ENCODE measurements at regions not wholly inside any gene's neighbourhood (a gene's known extent, or its start where the extent isn't known, plus 50 kb on each side); places are given as distances from the start of the nearest gene placed in this dataset.
"Not testable (repeated sequence)": the region's sequence is repeated elsewhere in the genome, so short reads cannot be mapped to it uniquely, and the experiment has no call there.

- DNase-seq (no peak), ATAC-seq (ENCODE audit: low read depth in 2 of 2) (no peak)
- Mint-ChIP-seq H3K36me3 (peaks cover 11 to 14% of the 10 kb centered on the region in 2 donors), H3K4me3 (no peak overlapping the region), H3K9me3 (peaks cover 10 to 30% (median 20%) of the 10 kb centered on the region in 7 donors), H3K27ac (no peak overlapping the region), H3K4me1 (peaks cover 11 to 20% (median 15%) of the 10 kb centered on the region in 3 donors), H3K27me3 (no peaks in the 10 kb centered on the region)
These were observed 176.0 kb upstream of the NDUFV2 start for GRCh38 chr18:8926464-8926863.

- Mint-ChIP-seq H3K27me3 (no peaks in the 10 kb centered on the region), H3K9me3 (peaks cover 10 to 30% (median 20%) of the 10 kb centered on the region in 7 donors), H3K36me3 (peaks cover 11 to 14% of the 10 kb centered on the region in 2 donors), H3K27ac (no peak overlapping the region), H3K4me1 (peaks cover 5 to 20% (median 13%) of the 10 kb centered on the region in 3 donors), H3K4me3 (no peak overlapping the region)
- ATAC-seq (ENCODE audit: low read depth in 2 of 2) (no peak), DNase-seq (no peak)
These were observed 174.5 kb upstream of the NDUFV2 start for GRCh38 chr18:8928044-8928443.

DNA sequence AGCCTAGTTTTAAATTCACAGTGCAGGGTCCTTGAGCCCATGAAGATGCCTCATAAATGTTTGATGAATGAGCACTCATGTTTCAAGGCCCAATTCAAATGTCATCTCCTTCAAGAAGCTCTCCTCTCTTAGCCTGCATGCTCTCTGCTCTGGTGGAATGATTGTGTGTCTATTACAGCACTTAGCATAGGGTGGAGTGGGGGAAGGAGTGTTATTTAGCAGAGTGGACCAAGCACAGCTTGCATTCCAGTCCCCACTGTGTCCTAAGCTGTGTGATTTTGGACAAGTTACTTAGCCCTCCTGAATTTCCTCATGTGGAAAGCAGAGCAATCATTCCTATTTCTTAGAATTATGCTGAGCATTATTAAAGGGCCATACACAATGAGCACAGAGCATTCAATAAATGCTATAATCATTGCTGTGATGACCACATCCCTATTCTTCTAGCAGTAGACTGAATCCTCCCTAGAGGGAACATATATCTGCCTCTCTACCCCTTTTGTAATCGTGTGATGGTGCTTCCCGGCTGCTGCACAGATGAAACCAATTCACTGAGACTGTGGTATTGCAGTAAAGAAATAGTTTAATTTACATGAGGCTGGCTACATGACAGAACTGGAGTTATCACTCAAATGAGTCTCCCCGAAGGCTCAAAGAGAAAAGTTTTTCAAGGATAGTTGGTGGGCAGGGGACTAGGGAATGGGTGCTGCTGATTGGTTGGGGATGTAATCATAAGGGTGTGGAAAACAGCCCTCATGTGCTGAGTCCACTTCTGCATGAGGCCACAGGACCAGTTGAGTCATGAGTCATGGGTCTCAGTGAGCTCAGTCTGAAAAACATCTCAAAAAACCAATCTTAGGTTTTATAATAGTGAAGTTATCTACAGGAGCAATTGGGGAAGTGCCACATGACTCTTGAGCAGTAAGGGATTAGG is 173.4 kb upstream of the NDUFV2 start:
- ATAC-seq (ENCODE audit: low read depth in 2 of 2) (no peak), DNase-seq (no peak)
- no peak overlapping the region for H3K27ac Mint-ChIP-seq
- peaks cover 10 to 30% (median 20%) of the 10 kb centered on the region in 7 donors for H3K9me3 Mint-ChIP-seq
- peaks cover 8 to 25% (median 18%) of the 10 kb centered on the region in 3 donors for H3K4me1 Mint-ChIP-seq
- peak overlapping the region in 1 of 8 donors; percentile 63 for H3K4me3 Mint-ChIP-seq
- no peaks in the 10 kb centered on the region for H3K27me3 Mint-ChIP-seq
- H3K36me3 Mint-ChIP-seq = peaks cover 11 to 14% of the 10 kb centered on the region in 2 donors

DNA sequence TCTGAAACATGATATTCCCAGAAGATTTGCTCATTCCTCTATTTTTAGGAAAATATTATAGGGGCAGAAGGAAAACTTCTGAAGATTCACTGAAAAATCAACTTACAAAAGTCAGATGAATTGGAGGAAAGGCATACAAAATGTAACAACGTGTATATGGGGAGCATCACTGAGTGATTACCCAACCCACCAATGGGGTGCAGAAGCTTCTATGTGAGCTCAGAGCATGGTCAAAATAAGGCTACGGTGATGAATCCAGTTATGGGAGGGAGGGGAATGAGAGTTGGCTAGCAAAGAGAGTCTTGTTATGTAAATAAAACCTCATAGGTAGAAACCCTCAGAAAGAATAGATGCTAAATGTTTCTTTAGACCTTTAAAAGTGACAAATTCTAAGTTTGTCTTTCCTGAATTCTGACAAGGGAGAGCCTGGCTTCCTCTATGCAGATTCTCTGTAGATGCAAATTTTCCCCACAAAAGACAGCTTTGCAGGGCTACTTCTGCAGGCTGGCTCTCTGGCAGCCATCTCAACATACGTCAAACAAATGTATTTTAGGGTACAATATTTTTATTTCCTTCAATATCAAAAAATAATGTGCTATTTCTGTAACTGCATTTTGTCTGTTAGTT is 171.4 kb upstream of the NDUFV2 start:
- no peak overlapping the region for H3K4me3 Mint-ChIP-seq
- peak; percentile 32 to 37 for ATAC-seq (ENCODE audit: low read depth in 2 of 2)
- DNase-seq = no peak

DNA sequence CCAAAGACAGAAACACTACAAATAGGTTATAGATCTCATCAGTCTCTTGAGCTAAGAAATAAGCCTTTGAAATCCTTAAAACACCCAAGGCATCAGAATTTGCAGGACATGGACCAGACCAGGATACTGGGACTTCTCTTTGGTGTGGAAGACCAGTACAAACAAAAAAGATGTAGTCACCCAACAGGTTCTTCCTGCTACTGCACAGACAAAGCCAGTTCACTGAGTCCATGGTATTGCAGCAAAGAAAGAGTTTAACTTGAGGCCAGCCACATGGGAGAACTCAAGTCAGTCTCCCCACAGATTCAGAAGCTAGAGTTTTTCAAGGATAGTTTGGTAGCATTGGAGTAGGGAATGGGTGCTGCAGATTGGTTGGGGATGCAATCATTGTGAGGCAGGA is 169.6 kb upstream of the NDUFV2 start:
- Mint-ChIP-seq H3K4me1 (peaks cover 11 to 36% (median 18%) of the 10 kb centered on the region in 3 donors), H3K27ac (no peak overlapping the region), H3K9me3 (peaks cover 9 to 15% (median 11%) of the 10 kb centered on the region in 7 donors), H3K36me3 (peaks cover 9 to 11% of the 10 kb centered on the region in 2 donors), H3K27me3 (no peaks in the 10 kb centered on the region), H3K4me3 (no peak overlapping the region)
- ATAC-seq (ENCODE audit: low read depth in 2 of 2) (no peak), DNase-seq (no peak)

More for the DNA sequence above, 171.4 kb upstream of the NDUFV2 start:
- H3K4me1 Mint-ChIP-seq = peaks cover 8 to 25% (median 18%) of the 10 kb centered on the region in 3 donors
- H3K27me3 Mint-ChIP-seq = no peaks in the 10 kb centered on the region
- no peak overlapping the region for H3K27ac Mint-ChIP-seq
- H3K9me3 Mint-ChIP-seq = peaks cover 10 to 24% (median 14%) of the 10 kb centered on the region in 7 donors
- peaks cover 11 to 14% of the 10 kb centered on the region in 2 donors for H3K36me3 Mint-ChIP-seq

DNA sequence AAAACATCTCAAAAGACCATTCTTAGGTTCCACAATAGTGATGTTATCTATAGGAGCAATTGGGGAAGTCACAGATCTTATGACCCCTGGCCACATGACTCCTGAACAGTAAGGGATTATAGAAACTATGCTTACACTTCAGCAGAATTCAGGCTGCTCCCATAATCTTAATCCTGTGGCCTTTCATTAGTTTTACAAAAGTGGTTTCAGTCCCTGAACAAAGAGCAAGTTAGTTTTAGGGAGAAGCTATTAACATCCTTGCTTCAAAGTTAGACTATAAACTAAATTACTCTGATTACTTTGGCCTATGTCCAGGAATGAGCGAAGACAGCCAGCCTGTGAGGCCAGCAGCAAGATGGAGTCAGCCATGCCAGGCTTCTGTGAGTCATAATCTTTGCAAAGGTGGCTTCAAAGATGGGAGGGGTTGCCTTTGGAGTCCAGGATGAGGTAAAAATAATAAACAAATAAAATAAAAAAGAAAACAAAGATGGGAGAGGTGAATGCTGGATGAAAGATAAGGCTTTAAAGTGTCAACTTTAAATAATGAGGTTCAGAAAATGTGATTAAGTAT is 168.7 kb upstream of the NDUFV2 start:
- peaks cover 17 to 42% (median 21%) of the 10 kb centered on the region in 3 donors for H3K4me1 Mint-ChIP-seq
- H3K4me3 Mint-ChIP-seq = no peak overlapping the region
- ATAC-seq (ENCODE audit: low read depth in 2 of 2) = no peak
- DNase-seq = no peak
- peaks cover 8 to 14% (median 10%) of the 10 kb centered on the region in 7 donors for H3K9me3 Mint-ChIP-seq
- peaks cover 8% of the 10 kb centered on the region in 2 donors for H3K36me3 Mint-ChIP-seq
- no peaks in the 10 kb centered on the region for H3K27me3 Mint-ChIP-seq
- H3K27ac Mint-ChIP-seq = peak overlapping the region in 1 of 6 donors; percentile 54

DNA sequence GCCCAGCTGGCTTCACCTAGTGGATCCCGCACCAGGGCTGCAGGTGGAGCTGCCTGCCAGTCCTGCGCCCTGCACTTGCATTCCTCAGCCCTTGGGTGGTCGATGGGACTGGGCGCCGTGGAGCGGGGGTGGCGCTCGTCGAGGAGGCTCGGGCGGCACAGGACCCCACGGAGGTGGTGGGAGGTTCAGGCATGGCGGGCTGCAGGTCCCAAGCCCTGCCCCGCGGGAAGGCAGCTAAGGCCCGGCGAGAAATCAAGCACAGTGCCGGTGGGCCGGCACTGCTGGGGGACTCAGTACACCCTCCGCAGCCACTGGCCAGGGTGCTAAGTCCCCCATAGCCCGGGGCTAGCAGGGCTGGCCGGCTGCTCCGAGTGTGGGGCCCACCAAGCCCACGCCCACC is 167.2 kb upstream of the NDUFV2 start:
- DNase-seq; H3K27me3 Mint-ChIP-seq; H3K36me3 Mint-ChIP-seq; H3K9me3 Mint-ChIP-seq; H3K27ac Mint-ChIP-seq; H3K4me3 Mint-ChIP-seq; ATAC-seq (ENCODE audit: low read depth in 2 of 2): not testable (repeated sequence)
- peaks cover 23 to 47% (median 24%) of the 10 kb centered on the region in 3 donors for H3K4me1 Mint-ChIP-seq

DNA sequence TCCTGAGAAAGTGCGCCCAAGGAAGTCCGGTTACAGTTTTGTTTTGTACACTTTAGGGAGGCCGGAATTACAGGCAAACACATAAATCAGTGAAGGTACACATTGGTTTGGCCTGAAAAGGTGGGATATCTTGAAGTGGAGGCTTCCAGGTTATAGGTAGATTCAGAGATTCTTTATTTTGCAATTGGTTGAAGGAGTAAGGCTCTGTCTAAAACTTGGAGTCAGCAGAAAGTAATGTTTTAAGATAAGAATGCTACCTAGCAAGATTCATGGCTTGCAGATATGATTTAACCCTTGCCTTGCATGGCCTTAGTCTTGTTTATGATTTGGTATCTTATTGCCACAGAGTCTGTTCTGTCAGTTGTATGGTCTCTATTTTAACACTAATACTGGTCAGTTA is 165.9 kb upstream of the NDUFV2 start:
- Mint-ChIP-seq H3K9me3 (peaks cover 0 to 2% (median 0%) of the 10 kb centered on the region in 7 donors), H3K36me3 (no peaks in the 10 kb centered on the region), H3K4me1 (peaks cover 17 to 35% (median 18%) of the 10 kb centered on the region in 3 donors), H3K27me3 (no peaks in the 10 kb centered on the region), H3K27ac (no peak overlapping the region), H3K4me3 (no peak overlapping the region)
- ATAC-seq (ENCODE audit: low read depth in 2 of 2) = no peak
- no peak for DNase-seq

DNA sequence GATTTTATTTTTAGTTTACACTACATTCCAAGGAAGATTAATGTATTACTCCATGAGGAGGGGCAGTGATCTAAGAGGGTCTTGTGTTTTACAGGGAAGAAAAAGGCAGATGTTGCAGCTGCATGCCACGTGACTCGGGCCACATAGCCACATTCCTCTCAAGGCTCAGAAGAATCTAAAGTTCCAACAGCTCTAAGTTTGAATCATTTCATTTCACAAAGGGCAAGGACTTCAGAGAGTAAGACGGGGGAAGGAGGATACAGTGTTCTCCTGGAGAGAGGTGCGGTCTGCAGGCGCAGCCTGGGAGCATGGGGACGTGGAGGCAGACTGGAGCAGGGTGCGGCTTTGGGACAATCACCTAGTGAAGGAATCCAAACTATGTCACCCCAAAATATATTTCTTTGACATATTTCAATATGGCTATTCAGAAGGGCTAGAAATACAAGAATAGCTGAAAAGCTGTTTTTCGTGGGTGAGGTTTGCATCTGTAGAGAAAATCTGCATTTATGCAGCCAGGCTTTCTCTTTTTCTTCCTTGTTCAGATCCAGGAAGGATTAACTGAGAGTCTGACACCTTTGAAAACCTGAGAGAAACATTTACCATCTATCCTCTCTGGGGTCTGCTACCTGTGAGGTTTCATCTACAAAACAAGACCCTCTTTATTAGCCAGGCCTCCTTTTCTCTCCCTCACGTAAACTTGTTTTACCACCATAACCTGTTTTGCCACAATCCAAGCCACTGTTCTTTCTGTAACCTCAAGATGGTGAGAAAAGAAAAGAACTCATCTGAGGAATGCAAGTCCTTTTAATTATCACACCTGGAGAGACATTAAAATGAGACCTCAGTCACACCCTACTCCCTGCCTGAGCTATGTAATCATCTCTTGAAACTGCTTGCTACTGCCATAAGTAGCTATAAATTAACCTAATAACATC is 165.1 kb upstream of the NDUFV2 start:
- Mint-ChIP-seq H3K36me3 (no peaks in the 10 kb centered on the region), H3K4me1 (peaks cover 17 to 32% (median 18%) of the 10 kb centered on the region in 3 donors), H3K4me3 (peak overlapping the region in 1 of 8 donors; percentile 64), H3K9me3 (peaks cover 0 to 2% (median 0%) of the 10 kb centered on the region in 7 donors), H3K27ac (peak overlapping the region in 2 of 6 donors; percentile 74 to 86), H3K27me3 (no peaks in the 10 kb centered on the region)
- DNase-seq (no peak), ATAC-seq (ENCODE audit: low read depth in 2 of 2) (no peak)

DNA sequence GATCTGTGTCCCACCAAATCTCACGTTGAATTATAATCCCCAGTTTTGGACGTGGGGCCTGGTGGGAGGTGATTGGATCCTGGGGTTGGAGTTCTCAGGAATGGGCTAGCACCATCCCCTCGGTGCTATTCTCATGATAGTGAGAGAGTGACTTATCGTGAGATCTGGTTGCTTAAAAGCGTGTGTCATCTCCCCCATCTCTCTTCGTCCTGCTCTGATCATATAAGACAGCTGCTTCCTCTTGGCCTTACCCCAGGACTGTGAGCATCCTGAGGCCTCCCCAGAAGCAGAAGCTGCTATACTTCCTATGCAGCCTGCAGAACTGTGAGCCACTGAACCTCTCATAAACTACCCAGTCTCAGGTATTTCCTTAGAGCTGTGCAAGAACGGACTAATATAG is 163.7 kb upstream of the NDUFV2 start:
- DNase-seq (no peak), ATAC-seq (ENCODE audit: low read depth in 2 of 2) (peak; percentile 90 to 91)
- no peaks in the 10 kb centered on the region for H3K9me3 Mint-ChIP-seq

GRCh38 chr18:8942021-8942908 is 160.2 kb upstream of the NDUFV2 start:
- H3K9me3 Mint-ChIP-seq = peaks cover 0 to 6% (median 0%) of the 10 kb centered on the region in 7 donors

More for the DNA sequence above, 163.7 kb upstream of the NDUFV2 start:
- Mint-ChIP-seq H3K4me1 (peaks cover 14 to 26% (median 16%) of the 10 kb centered on the region in 3 donors), H3K27ac (peak overlapping the region; percentile 39 to 92 (median 72)), H3K4me3 (peak overlapping the region in 3 of 8 donors; percentile 36 to 64 (median 53)), H3K27me3 (no peaks in the 10 kb centered on the region), H3K36me3 (no peaks in the 10 kb centered on the region)

More at GRCh38 chr18:8942021-8942908, 160.2 kb upstream of the NDUFV2 start:
- H3K27ac Mint-ChIP-seq = no peak overlapping the region
- H3K36me3 Mint-ChIP-seq = no peaks in the 10 kb centered on the region
- H3K27me3 Mint-ChIP-seq = no peaks in the 10 kb centered on the region
- DNase-seq (no peak), ATAC-seq (ENCODE audit: low read depth in 2 of 2) (no peak)
- H3K4me3 Mint-ChIP-seq = no peak overlapping the region
- peaks cover 29 to 43% (median 34%) of the 10 kb centered on the region in 3 donors for H3K4me1 Mint-ChIP-seq
